ENCODE measurements at regions not wholly inside any gene's neighbourhood (a gene's known extent, or its start where the extent isn't known, plus 50 kb on each side); places are given as distances from the start of the nearest gene placed in this dataset.

DNA sequence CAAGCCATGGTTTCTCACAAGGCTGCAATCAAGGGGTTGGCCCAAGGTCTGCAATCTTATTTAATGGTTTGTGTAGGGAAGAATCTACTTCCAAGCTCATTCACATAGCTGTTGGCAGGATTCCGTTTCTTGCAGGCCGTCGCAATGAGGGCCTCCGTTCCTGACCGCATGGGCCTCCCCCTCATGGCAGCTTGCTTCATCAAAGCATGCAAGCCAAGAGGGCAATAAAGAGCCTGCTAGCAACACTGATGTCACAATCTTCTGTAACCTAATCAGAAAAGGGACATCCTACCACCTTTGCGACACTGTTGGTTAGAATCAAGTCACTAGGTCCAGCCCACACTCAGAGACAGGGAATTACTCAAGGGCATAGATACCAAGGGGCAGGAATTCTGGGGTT is 95.5 kb downstream of the CCT6B start:
- TF ChIP-seq, protein P1, sequence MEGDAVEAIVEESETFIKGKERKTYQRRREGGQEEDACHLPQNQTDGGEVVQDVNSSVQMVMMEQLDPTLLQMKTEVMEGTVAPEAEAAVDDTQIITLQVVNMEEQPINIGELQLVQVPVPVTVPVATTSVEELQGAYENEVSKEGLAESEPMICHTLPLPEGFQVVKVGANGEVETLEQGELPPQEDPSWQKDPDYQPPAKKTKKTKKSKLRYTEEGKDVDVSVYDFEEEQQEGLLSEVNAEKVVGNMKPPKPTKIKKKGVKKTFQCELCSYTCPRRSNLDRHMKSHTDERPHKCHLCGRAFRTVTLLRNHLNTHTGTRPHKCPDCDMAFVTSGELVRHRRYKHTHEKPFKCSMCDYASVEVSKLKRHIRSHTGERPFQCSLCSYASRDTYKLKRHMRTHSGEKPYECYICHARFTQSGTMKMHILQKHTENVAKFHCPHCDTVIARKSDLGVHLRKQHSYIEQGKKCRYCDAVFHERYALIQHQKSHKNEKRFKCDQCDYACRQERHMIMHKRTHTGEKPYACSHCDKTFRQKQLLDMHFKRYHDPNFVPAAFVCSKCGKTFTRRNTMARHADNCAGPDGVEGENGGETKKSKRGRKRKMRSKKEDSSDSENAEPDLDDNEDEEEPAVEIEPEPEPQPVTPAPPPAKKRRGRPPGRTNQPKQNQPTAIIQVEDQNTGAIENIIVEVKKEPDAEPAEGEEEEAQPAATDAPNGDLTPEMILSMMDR (IDR thresholded peaks at IDR 0.05; ENCODE audit: poor library complexity, severe bottlenecking): no peak
- TF ChIP-seq MXI1 (conservative IDR thresholded peaks at IDR 0.05; ENCODE audit: poor library complexity, severe bottlenecking): no peak
- no peak for TF ChIP-seq RAD21 (conservative IDR thresholded peaks at IDR 0.05)
- no peak for TF ChIP-seq SMC3 (conservative IDR thresholded peaks at IDR 0.05; ENCODE audit: poor library complexity)

Data from neural cell (in vitro differentiated cells).